Hematopoietic multipotent progenitor cell treated with erythropoietin and hydrocortisone succinate and interleukin-3 and kit ligand, for 4 days (in vitro differentiated cells): ENCODE measurements at regions not wholly inside any gene's neighbourhood (a gene's known extent, or its start where the extent isn't known, plus 50 kb on each side); places are given as distances from the start of the nearest gene placed in this dataset.

Source experiments
- DNase-seq: peaks from one replicate; pipeline ENCODE4 v3.0.0-alpha.2; 2015

DNA sequence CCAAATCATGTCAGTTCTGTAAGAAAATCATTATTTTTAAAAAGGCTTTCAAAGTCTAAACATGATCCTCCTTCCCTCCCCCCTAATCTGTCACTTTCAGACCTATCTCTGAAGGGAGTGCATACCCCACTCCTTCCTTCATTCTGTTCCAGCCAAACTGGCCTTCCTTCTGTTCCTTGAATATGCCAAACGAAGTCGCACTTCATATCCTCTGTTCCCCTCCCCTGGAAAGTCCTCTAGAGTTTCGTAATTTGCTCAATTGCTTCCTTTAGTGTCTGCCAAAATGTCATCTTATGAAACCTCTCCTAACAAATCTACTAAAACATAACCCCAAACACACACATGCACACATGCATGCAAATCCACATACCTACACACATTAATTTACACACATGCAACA is 69.5 kb upstream of the TUSC7 start:
- DNase-seq, result no peak

DNA sequence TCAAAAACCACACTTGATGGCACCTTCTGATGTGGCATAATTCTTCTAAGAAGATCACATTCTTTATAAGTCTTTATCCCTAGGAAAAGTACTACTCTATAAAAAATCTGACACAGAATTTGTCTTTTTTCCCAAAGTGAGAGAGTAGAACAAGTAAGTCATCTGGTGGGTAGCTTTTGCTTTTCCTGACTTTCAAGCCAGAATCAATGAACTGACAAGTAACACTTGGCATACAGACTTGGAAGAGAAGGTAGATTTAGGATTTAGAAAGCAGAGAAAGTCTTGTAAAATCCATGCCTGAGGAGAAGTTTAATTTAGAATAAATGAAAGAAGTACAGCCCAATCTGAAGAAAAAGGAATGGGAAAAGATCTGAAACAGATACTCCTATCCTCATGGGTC is 66.6 kb upstream of the TUSC7 start:
- DNase-seq, result no peak

DNA sequence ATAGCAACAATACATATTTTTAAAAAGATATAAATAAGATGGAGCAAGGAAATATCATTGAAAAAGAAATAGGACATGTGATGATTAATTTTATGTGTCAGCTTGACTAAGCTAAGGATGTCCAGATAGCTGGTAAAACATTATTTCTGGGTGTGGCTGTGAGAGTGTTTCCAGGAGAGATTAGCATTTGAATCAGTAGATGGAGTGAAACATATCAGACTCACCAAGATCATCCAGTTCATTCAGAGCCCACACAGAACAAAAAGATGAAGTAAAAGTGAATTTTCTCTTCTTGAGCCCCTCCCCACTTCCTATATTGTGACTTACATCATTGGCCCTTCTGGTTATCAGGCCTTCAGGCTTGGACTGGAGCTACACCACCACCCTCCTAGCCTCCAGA is 61.6 kb upstream of the TUSC7 start:
- no peak for DNase-seq
